CD4-positive, alpha-beta T cell treated with Interleukin-1 beta for 1 hour (primary cell): ENCODE measurements at regions not wholly inside any gene's neighbourhood (a gene's known extent, or its start where the extent isn't known, plus 50 kb on each side); places are given as distances from the start of the nearest gene placed in this dataset.
"Not testable (repeated sequence)": the region's sequence is repeated elsewhere in the genome, so short reads cannot be mapped to it uniquely, and the experiment has no call there.

Experiments
- DNase-seq, 2 donors: peaks; one replicate each; pipeline ENCODE4 v3.0.0-alpha.2; 2020 to 2022

DNA sequence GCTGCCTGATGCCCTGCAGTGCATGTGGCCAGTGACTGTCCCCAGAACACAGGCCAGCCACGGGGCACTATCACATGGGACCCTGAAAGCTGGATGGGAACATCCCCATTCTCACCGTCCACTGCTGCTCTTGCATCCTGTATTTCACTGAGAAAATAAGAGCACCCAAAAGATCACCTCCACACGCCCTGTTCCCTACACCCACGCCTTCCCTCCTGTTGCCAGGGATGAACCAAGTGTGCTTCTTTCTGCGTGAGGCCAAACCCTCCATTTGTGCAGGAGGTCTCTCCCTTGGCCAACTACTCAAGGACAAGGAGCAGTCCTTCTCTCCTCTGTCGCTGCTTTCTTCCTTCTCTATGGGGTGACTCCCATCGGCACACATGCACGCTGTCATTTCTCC, 118.3 kb downstream of the LRRC37A3 start:
- not testable (repeated sequence) for DNase-seq

- DNase-seq, result not testable (repeated sequence)
These were observed 118.8 kb downstream of the LRRC37A3 start for GRCh38 chr17:64800361-64800895.

DNA sequence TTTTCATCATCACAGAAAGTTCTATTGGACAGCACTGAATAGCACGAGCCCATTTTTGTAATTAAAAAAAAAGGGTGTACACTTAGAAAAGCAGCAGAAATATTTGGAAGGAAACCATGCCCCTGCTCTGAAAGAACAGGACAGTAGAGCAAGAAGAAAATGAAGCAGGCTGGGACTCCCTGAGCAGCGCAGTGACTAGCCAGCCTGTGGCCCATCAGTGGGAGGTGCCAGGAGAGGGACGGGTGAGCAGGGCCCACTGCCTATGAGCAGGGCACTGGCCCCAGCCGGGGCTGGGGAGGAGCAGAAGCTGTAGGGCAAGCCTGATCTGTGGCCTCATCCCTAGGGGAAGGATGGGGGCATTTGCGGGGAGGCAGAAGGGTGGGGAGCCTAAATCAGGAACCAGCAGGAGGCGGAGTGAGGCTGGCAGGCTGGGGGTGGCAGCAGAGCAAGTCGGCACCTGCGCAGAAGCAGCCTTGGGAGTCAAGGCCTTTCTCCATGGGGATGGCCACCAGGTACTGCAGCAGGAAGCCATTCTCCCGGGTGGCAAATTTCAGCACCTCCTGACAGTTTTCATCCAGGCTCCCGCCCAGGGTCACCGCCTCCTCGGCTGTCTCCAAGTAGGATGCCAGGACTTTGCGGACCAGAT, 119.6 kb downstream of the LRRC37A3 start:
- not testable (repeated sequence) for DNase-seq

DNA sequence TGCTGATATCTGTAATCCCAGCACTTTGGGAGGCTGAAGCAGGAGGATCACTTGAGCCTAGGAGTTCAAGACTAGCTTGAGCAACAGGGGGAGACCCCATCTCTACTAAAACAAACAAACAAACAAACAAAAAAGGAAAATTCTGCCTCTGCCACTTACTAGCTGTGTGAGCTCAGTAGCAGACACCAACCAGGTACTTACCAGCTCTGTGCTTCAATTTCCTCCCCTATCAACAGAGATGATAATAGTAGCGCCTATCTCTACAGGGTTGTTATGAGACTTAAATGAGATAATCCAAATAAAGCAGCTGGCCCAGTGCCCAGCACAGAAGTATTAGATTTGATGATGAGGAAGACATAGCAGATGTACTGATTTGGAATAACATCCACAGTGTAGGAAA, 120.3 kb downstream of the LRRC37A3 start:
- not testable (repeated sequence) for DNase-seq

GRCh38 chr17:64798489-64798790, 120.8 kb downstream of the LRRC37A3 start:
- DNase-seq, result not testable (repeated sequence)

- not testable (repeated sequence) for DNase-seq
These were observed 121.4 kb downstream of the LRRC37A3 start for GRCh38 chr17:64797746-64798488.

- DNase-seq, result not testable (repeated sequence)
These were observed 123.9 kb downstream of the LRRC37A3 start for GRCh38 chr17:64795342-64795741.

DNA sequence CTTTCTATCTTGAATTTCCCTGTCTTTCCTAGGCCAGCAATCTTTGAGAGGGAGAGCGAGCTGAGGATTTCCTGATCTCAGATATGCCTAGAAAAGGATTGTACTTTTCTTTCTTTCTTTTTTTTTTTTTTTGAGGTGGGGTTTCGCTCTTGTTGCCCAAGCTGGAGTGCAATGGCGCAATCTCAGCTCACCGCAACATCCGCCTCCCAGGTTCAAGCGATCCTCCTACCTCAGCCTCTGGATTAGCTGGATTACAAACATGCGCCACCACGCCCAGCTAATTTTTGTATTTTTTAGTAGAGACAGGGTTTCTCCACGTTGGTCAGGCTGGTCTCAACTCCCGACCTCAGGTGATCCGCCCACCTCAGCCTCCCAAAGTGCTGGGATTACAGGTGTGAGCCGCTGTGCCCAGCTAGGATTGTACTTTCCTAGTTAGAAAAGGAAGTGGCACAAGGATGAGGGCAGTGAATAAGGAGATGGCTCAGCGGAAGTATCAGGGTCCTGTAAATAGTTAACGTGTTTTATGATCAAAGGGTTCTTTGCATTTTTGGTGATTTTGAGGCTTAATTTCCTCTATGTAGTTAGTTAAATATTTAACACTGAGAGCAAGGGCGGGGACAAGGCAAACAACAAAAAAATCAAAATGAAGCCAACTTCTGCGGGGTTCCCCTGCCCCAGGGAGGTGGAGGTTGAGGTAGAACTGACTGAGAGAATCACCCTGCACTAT, 124.6 kb downstream of the LRRC37A3 start:
- not testable (repeated sequence) for DNase-seq

DNA sequence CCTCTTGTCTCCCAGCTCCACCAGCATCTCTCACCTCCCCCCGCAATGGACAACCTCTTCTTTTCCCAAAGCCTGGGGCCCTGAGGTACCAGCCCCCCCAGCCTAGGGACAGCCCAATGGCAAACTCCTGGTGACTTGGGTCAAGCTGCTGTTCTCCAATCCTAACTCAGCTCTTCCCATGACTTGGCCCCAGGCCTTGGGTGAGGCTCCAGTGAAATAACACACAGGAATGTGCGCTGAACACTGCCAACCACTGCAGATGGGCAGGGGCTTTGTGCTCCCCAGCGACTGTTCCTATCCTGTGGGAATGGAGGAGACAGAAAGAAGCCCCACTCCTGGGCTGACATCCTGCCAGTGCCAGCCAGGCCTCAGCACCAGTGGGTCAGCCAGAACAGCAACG, 125.2 kb downstream of the LRRC37A3 start:
- not testable (repeated sequence) for DNase-seq

- DNase-seq, result peak in 1 of 2 donors; percentile 36
These were observed 126.3 kb downstream of the LRRC37A3 start for GRCh38 chr17:64792793-64793575.

GRCh38 chr17:64792276-64792675, 127.0 kb downstream of the LRRC37A3 start:
- not testable (repeated sequence) for DNase-seq

DNA sequence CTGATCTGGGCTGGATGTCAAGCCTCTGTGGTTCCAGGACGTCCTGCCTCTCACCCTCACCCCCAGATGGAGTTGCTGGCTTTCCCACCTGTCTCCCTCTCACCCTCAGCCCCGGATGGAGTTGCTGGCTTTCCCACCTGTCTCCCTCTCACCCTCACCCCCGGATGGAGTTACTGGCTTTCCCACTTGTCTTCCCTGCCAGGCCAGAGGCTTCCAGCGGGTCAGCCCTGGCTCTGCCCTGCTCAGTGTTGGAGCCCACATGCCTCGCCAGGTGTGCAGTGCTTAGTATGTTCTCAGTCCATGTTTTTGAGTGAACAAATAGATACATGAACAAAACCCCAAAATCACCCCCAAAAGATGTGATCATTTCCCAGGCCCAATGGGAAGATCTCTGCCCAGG, 127.6 kb downstream of the LRRC37A3 start:
- DNase-seq, result not testable (repeated sequence)

GRCh38 chr17:64791226-64791625, 128.1 kb downstream of the LRRC37A3 start:
- not testable (repeated sequence) for DNase-seq

DNA sequence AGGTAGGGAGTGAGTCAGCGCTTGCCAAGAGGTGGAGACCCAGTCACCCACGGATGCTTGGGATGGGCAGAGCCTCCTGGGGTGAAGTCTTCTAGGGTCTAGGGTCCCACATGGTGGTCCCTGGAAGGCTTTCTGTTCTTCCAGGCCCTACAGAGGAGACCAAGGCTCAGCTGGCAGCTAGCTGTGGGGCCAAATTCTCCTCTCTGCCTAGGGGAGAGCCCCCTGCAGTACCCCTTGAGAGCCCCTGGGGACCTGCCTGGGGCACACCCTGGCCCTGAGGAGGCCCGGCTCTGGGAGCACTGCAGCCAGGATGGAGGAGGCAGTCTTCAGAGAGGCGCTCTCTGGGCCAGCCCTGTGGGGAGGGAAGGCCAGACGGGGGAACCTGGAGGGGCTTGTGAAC, 128.6 kb upstream of the SMURF2 start:
- DNase-seq, result not testable (repeated sequence)

DNA sequence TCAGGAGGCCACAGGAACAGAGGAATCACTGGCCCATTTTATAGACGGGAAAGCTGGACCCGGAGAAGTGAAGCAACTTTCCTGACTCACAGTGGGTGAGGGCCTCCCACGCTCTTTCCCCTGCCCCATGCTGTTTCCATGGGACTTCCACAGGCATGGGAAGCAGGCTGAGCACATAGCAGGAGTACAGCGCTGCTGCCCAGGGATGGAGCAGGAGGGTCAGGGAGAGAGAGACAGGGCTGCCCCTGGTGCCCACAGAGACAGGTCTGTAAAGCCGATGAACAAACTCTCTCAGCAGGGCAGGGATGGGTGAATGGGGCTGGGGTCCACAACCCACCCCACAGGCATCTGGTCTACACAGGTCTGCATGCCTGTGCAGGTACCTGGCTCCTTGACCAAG, 128.1 kb upstream of the SMURF2 start:
- DNase-seq, result not testable (repeated sequence)

DNA sequence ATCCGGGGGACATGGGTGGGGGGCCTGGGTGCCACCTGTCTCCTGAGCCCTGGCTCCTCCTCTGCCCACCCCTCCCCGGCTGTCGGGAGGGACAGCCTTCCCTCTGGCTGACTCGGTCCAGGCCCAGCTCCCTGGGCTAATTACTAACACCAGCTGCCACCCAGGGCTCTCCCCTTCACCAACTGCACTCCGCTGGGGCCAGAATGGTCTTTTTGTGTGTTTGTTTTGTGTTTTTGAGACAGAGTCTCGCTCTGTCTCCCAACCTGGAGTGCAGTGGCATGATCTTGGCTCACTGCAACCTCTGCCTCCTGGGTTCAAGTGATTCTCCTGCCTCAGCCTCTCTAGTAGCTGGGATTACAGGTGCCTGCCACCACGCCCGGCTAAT, 126.9 kb upstream of the SMURF2 start:
- DNase-seq, result not testable (repeated sequence)

GRCh38 chr17:64788286-64789060, 126.4 kb upstream of the SMURF2 start:
- DNase-seq, result no peak

DNA sequence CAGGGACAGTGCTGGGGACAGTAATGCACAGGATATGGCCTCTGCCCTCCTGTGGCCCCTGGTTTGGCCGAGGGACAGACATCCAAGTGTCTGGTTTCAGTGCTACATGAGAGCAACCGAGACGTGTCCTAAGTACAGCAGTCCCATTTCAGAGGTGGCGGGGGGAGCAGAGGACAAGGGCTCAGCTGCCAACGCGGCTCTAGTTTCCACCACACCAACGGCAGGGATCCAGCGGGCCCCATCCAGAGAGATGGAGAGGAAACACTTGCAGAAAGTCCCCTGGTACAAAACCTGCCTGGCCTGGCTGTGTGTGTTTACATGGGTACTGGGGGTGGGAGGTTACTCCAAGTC, 125.8 kb upstream of the SMURF2 start:
- DNase-seq, result no peak

DNA sequence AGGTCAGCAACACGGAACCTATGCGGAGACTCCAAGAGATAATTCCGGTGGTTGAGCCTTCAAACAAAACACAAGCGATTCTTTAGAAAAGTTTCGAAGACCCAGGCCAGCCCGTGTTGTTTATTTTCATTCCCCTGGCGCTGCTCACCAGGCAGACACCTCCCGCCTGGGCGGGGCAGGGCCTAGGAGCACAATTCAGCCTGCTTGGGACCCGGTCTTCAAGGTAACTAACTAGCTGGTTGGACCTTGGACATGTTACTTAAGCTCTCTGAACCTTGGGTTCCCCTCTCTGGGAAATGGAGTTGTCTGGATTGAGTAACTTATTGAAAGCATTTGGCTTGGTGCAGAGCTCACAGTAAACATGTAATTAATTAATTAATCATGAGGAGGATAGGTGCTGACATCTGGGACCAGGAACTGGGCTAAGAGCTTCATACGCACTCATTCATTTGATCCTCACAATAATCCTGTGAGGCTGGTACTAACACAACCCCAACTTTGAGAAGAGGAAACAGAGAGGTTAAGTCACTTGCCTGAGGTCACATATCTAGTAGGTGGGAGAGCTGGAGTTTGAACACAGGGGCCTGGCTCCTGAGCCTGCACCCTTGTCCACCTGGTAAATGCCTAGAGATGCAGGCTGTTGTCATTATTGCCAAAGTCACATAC, 125.3 kb upstream of the SMURF2 start:
- DNase-seq, result no peak

GRCh38 chr17:64786337-64786736, 124.2 kb upstream of the SMURF2 start:
- no peak for DNase-seq

GRCh38 chr17:64785011-64785421, 122.9 kb upstream of the SMURF2 start:
- DNase-seq, result no peak
